ENCODE measurements at regions not wholly inside any gene's neighbourhood (a gene's known extent, or its start where the extent isn't known, plus 50 kb on each side); places are given as distances from the start of the nearest gene placed in this dataset.

DNA sequence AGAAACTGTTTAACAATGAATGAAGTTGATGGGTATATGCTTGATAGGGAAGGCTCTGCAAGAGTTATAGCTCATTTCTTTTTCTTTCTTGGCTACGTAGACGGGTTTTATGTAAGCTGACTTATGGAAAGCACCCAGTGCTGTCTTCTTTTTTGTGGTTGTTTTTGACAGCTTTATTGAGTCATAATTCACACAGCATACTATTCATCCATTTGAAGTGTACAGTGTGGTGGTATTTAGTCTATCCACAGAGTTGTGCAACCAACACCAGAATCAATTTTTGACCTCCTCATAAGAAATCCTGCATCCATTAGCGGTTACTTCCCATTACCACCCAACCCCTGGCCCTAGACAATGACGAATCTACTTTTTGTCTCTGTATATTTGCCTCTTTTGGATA, 240.6 kb upstream of the KIAA1217 start:
- WGBS (ENCODE audit: insufficient coverage, low coverage, low lambda C conversion rate, missing lambda C conversion rate), result 51% methylated on average over 4 of the region's 4 CpGs

DNA sequence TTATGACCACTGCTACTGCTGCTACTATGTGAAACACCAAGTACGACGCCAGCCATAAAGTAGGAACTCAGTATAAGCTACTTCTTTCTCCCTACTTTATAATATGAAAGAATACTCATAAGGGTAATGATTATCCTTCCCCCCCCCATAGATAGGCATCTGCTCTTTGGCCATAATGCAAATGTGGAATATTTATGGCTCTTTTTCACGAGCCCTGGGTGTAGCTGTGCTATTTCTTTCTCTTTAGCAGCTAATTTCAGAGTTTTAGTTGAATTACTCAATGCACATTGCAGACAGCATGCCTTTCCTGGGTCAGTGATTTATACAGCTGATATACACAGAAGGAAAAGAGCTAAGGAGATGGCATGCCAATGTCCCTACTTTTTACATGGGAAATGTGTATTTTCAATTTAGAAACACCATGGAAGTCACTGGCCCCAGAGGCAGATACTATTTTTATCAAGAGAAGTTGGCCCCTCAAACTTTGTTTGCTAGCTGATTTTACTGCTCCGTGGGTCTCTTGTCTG, 234.1 kb upstream of the KIAA1217 start:
- intact Hi-C loops (cut with DNase I), result no loop called here
- DNase-seq (no peak), ATAC-seq (no peak)
- H3K36me3 ChIP-seq, result no peaks in the 10 kb centered on the region
- H3K4me3 ChIP-seq, result no peak overlapping the region
- TF ChIP-seq, protein P1, sequence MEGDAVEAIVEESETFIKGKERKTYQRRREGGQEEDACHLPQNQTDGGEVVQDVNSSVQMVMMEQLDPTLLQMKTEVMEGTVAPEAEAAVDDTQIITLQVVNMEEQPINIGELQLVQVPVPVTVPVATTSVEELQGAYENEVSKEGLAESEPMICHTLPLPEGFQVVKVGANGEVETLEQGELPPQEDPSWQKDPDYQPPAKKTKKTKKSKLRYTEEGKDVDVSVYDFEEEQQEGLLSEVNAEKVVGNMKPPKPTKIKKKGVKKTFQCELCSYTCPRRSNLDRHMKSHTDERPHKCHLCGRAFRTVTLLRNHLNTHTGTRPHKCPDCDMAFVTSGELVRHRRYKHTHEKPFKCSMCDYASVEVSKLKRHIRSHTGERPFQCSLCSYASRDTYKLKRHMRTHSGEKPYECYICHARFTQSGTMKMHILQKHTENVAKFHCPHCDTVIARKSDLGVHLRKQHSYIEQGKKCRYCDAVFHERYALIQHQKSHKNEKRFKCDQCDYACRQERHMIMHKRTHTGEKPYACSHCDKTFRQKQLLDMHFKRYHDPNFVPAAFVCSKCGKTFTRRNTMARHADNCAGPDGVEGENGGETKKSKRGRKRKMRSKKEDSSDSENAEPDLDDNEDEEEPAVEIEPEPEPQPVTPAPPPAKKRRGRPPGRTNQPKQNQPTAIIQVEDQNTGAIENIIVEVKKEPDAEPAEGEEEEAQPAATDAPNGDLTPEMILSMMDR (IDR thresholded peaks at IDR 0.05), result no peak
- no peak for TF ChIP-seq POLR2A (IDR thresholded peaks at IDR 0.05)
- H3K9me3 ChIP-seq, result no peaks in the 10 kb centered on the region
- H3K4me1 ChIP-seq, result no peaks in the 10 kb centered on the region
- no peak overlapping the region for H3K27ac ChIP-seq
- H3K27me3 ChIP-seq, result no peaks in the 10 kb centered on the region
- WGBS (ENCODE audit: insufficient coverage, low coverage, low lambda C conversion rate, missing lambda C conversion rate), result 53% methylated on average over 4 of the region's 4 CpGs

More for the DNA sequence above, 240.6 kb upstream of the KIAA1217 start:
- DNase-seq, result no peak
- no peak for ATAC-seq
- Histone ChIP-seq H3K36me3 (no peaks in the 10 kb centered on the region), H3K27me3 (no peaks in the 10 kb centered on the region), H3K9me3 (no peaks in the 10 kb centered on the region), H3K4me1 (no peaks in the 10 kb centered on the region), H3K27ac (no peak overlapping the region), H3K4me3 (no peak overlapping the region)
- intact Hi-C loops (cut with DNase I), result no loop called here
- TF ChIP-seq, protein P1 (IDR thresholded peaks at IDR 0.05), result no peak
- TF ChIP-seq POLR2A (IDR thresholded peaks at IDR 0.05), result no peak

DNA sequence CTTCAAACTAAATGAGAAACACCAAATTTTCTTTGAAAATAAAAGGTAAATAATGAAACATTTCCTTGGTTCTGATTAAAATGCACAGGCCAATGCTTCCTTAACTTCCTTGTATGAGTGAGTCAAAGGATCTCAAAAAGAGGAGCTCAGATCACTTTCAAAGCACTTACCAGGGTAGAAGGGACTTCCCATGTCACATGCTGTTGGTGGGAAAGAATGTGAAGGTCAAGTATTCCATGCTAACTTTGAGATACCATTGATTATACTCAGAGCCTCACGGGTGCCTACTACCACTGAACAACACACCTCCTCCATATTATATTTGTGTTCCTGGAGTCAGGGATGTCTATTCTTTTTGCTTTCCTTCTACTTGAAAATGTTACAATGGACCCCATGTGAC, 233.5 kb upstream of the KIAA1217 start:
- Histone ChIP-seq H3K27ac (no peak overlapping the region), H3K9me3 (no peaks in the 10 kb centered on the region), H3K27me3 (no peaks in the 10 kb centered on the region), H3K36me3 (no peaks in the 10 kb centered on the region), H3K4me1 (no peaks in the 10 kb centered on the region), H3K4me3 (no peak overlapping the region)
- DNase-seq, result no peak
- TF ChIP-seq, protein P1 (IDR thresholded peaks at IDR 0.05), result no peak
- TF ChIP-seq POLR2A (IDR thresholded peaks at IDR 0.05), result no peak
- intact Hi-C loops (cut with DNase I), result no loop called here
- 64% methylated on average over 1 of the region's 1 CpG for WGBS (ENCODE audit: insufficient coverage, low coverage, low lambda C conversion rate, missing lambda C conversion rate)
- no peak for ATAC-seq

DNA sequence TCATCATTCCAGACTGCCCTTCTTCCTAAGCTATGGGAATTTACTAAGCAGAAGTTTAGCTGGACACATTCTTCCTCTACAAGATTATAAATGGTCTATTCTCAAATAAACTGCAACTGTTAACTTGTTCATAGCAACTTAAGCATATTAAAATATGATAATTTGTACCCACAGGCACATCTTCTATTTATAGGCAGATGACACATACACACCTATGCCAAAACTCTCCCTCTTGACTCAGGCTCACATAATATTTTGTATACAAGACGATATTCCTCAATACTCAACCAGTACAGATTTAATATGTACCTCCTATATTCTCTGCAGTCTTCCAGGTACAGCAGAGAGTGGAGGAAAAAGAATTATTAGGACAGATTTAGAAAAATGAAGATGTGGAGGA, 232.7 kb upstream of the KIAA1217 start:
- DNase-seq (no peak), ATAC-seq (no peak)
- WGBS (ENCODE audit: insufficient coverage, low coverage, low lambda C conversion rate, missing lambda C conversion rate), result 29% methylated on average over 1 of the region's 1 CpG
- Histone ChIP-seq H3K9me3 (no peaks in the 10 kb centered on the region), H3K27ac (no peak overlapping the region), H3K27me3 (no peaks in the 10 kb centered on the region), H3K36me3 (no peaks in the 10 kb centered on the region), H3K4me1 (no peaks in the 10 kb centered on the region), H3K4me3 (no peak overlapping the region)
- TF ChIP-seq POLR2A (IDR thresholded peaks at IDR 0.05), result no peak
- TF ChIP-seq, protein P1 (IDR thresholded peaks at IDR 0.05), result no peak
- intact Hi-C loops (cut with DNase I), result no loop called here

DNA sequence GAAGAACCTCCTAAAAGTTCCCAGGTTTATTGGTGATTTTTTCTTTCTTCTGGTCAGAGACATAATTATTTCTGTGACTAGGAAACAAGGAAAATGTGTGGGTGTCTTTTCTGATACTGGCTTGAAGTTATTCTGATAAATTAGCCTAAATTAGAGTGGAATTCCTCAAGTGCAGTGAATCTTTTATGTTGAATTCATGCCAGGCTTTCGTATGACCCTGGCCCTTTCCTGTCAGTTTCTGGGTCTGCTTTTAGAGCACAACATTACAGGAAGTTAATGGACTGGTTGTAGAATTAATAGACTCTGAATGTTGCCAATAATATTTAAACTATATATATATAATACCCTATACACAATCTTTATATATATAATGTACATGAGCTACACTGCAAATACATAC, 230.6 kb upstream of the KIAA1217 start:
- no peak for ATAC-seq
- 20% methylated on average over 1 of the region's 1 CpG for WGBS (ENCODE audit: insufficient coverage, low coverage, low lambda C conversion rate, missing lambda C conversion rate)
- intact Hi-C loops (cut with DNase I), result no loop called here

More for the DNA sequence above, 230.6 kb upstream of the KIAA1217 start:
- Histone ChIP-seq H3K27me3 (no peaks in the 10 kb centered on the region), H3K36me3 (no peaks in the 10 kb centered on the region), H3K27ac (no peak overlapping the region), H3K4me3 (no peak overlapping the region), H3K4me1 (no peaks in the 10 kb centered on the region), H3K9me3 (no peaks in the 10 kb centered on the region)
- no peak for DNase-seq
- TF ChIP-seq POLR2A (IDR thresholded peaks at IDR 0.05), result no peak
- TF ChIP-seq, protein P1 (IDR thresholded peaks at IDR 0.05), result no peak
